ENCODE measurements at regions not wholly inside any gene's neighbourhood (a gene's known extent, or its start where the extent isn't known, plus 50 kb on each side); places are given as distances from the start of the nearest gene placed in this dataset.

GRCh38 chr4:12534684-12535083 is 949.5 kb downstream of the RAB28 start:
- no peaks in the 10 kb centered on the region for H3K4me1 ChIP-seq
- 86% methylated on average over 1 of the region's 1 CpG for whole genome bisulfite sequencing
- TF ChIP-seq, protein P1, sequence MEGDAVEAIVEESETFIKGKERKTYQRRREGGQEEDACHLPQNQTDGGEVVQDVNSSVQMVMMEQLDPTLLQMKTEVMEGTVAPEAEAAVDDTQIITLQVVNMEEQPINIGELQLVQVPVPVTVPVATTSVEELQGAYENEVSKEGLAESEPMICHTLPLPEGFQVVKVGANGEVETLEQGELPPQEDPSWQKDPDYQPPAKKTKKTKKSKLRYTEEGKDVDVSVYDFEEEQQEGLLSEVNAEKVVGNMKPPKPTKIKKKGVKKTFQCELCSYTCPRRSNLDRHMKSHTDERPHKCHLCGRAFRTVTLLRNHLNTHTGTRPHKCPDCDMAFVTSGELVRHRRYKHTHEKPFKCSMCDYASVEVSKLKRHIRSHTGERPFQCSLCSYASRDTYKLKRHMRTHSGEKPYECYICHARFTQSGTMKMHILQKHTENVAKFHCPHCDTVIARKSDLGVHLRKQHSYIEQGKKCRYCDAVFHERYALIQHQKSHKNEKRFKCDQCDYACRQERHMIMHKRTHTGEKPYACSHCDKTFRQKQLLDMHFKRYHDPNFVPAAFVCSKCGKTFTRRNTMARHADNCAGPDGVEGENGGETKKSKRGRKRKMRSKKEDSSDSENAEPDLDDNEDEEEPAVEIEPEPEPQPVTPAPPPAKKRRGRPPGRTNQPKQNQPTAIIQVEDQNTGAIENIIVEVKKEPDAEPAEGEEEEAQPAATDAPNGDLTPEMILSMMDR (IDR thresholded peaks at IDR 0.05): no peak
- TF ChIP-seq POLR2AphosphoS5 (IDR thresholded peaks at IDR 0.05) (no peak), EP300 (IDR thresholded peaks at IDR 0.05) (no peak), POLR2A (IDR thresholded peaks at IDR 0.05) (no peak)
- no peaks in the 10 kb centered on the region for H3K36me3 ChIP-seq
- H3K9me3 ChIP-seq: no peaks in the 10 kb centered on the region
- no peak overlapping the region for H3K4me3 ChIP-seq
- no peak for DNase-seq (ENCODE audit: low spot score in 2 of 2)
- H3K27ac ChIP-seq: no peak overlapping the region
- no peaks in the 10 kb centered on the region for H3K27me3 ChIP-seq

- Histone ChIP-seq H3K27ac (no peak overlapping the region), H3K4me3 (no peak overlapping the region), H3K4me1 (no peaks in the 10 kb centered on the region), H3K36me3 (no peaks in the 10 kb centered on the region), H3K27me3 (no peaks in the 10 kb centered on the region), H3K9me3 (no peaks in the 10 kb centered on the region)
- DNase-seq (ENCODE audit: low spot score in 2 of 2): no peak
- no peak for TF ChIP-seq POLR2AphosphoS5 (IDR thresholded peaks at IDR 0.05)
- no peak for TF ChIP-seq POLR2A (IDR thresholded peaks at IDR 0.05)
- no peak for TF ChIP-seq EP300 (IDR thresholded peaks at IDR 0.05)
- TF ChIP-seq, protein P1 (IDR thresholded peaks at IDR 0.05): no peak
Measured at GRCh38 chr4:12519426-12519825, 964.7 kb downstream of the RAB28 start.

DNA sequence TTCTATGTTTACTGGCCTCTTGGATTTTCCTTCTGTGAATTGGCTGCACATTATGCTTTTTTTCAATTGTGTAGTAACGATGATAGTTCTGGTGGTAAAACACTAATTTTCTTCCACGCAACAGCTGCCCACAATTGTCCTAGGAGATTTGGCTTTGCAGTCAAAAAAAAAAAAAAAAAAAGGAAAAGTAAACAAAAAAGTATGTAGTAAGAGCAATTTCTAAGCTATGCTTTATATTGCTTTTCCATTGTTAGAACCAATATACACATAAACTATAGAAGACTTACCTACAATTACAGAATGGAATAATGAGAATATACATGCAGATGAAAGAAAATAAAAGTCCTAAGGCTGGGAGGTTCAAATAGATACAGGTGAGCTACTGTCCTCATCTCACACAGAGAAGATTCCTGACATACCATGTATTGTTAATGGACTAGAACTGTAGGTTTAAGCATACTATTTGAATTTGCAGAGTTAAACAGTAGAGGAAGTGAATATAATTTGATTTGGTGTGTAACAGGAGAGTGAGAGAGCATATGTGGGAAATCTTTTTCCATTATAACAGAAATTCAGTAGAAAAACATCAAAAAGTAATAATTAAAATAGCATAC is 976.2 kb downstream of the RAB28 start:
- no peaks in the 10 kb centered on the region for H3K9me3 ChIP-seq
- WGBS: 79% methylated on average over 2 of the region's 2 CpGs
- DNase-seq (ENCODE audit: low spot score in 2 of 2): no peak

DNA sequence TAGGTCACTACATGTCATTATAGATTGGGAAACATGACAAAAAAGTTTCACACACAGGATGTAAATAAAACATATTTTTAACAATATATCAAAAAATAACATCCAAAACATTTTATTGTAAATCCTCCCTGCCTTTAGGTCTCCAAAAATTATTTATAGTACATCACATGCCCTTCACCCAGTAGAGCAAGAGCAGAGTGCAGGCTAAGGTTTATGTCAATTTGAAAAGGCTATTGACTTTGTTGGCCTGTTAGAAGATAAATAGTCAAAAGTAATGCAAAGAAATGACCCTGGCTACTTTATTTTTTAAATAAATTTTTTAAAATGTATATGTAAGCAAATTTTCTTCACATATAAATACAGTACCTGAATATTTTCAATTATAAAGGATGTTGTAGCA is 983.7 kb downstream of the RAB28 start:
- H3K27me3 ChIP-seq: no peaks in the 10 kb centered on the region
- no peak overlapping the region for H3K27ac ChIP-seq
- H3K9me3 ChIP-seq: peaks cover 9% of the 10 kb centered on the region
- no peaks in the 10 kb centered on the region for H3K4me1 ChIP-seq
- DNase-seq (ENCODE audit: low spot score in 2 of 2): no peak
- TF ChIP-seq, protein P1 (IDR thresholded peaks at IDR 0.05): no peak
- TF ChIP-seq POLR2AphosphoS5 (IDR thresholded peaks at IDR 0.05) (no peak), POLR2A (IDR thresholded peaks at IDR 0.05) (no peak), EP300 (IDR thresholded peaks at IDR 0.05) (no peak)
- H3K4me3 ChIP-seq: no peak overlapping the region
- no peaks in the 10 kb centered on the region for H3K36me3 ChIP-seq

More for the DNA sequence above, 976.2 kb downstream of the RAB28 start:
- no peak overlapping the region for H3K27ac ChIP-seq
- no peaks in the 10 kb centered on the region for H3K4me1 ChIP-seq
- no peaks in the 10 kb centered on the region for H3K27me3 ChIP-seq
- H3K4me3 ChIP-seq: no peak overlapping the region
- H3K36me3 ChIP-seq: no peaks in the 10 kb centered on the region
- TF ChIP-seq, protein P1 (IDR thresholded peaks at IDR 0.05): no peak
- TF ChIP-seq POLR2A (IDR thresholded peaks at IDR 0.05) (no peak), EP300 (IDR thresholded peaks at IDR 0.05) (no peak), POLR2AphosphoS5 (IDR thresholded peaks at IDR 0.05) (no peak)

DNA sequence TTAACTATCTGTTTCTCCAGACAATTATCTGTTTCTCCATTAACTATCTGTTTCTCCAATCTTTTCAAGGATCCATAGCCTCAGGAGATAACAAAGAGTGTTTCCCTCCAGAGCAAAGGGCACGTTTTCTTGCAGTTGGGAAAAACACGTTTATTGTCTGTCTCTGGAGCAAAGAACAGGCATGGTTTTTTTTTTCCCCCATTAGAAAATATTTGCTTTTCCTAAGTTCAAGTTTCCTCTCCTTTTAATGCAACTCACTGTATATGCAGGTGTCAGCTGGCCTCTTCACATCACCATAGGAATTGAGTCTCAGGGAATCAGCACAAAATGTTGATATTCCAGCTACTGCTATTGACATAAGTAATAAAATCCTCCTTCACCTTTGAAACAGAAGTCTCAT is 984.4 kb downstream of the RAB28 start:
- Histone ChIP-seq H3K9me3 (peaks cover 9% of the 10 kb centered on the region), H3K4me3 (no peak overlapping the region), H3K27me3 (no peaks in the 10 kb centered on the region), H3K4me1 (no peaks in the 10 kb centered on the region), H3K27ac (no peak overlapping the region), H3K36me3 (no peaks in the 10 kb centered on the region)
- TF ChIP-seq POLR2AphosphoS5 (IDR thresholded peaks at IDR 0.05): no peak
- TF ChIP-seq, protein P1 (IDR thresholded peaks at IDR 0.05): no peak
- no peak for DNase-seq (ENCODE audit: low spot score in 2 of 2)
- WGBS: 26% methylated on average over 2 of the region's 2 CpGs
